GM12875 (cell line): ENCODE measurements at regions not wholly inside any gene's neighbourhood (a gene's known extent, or its start where the extent isn't known, plus 50 kb on each side); places are given as distances from the start of the nearest gene placed in this dataset.

Source experiments
- H3K4me3 ChIP-seq: one replicate; pipeline ENCODE4 v1.5.1; 2011; ENCODE audit warnings: low read depth, low read length, control low read depth
- CTCF ChIP-seq: IDR thresholded peaks from 2 replicates; pipeline ENCODE4 v1.5.1; 2011; ENCODE audit warnings: low read depth, mild to moderate bottlenecking, control low read depth, inconsistent platforms, low read length, moderate library complexity, borderline replicate concordance; ENCODE audit not compliant: insufficient read depth

GRCh38 chr14:65210822-65211182 lies 108.5 kb upstream of the MAX start:
- H3K4me3 ChIP-seq, result no peak overlapping the region
- no peak for TF ChIP-seq CTCF

- no peak overlapping the region for H3K4me3 ChIP-seq
- no peak for TF ChIP-seq CTCF
Measured at GRCh38 chr14:65211341-65211987, 109.1 kb upstream of the MAX start.

DNA sequence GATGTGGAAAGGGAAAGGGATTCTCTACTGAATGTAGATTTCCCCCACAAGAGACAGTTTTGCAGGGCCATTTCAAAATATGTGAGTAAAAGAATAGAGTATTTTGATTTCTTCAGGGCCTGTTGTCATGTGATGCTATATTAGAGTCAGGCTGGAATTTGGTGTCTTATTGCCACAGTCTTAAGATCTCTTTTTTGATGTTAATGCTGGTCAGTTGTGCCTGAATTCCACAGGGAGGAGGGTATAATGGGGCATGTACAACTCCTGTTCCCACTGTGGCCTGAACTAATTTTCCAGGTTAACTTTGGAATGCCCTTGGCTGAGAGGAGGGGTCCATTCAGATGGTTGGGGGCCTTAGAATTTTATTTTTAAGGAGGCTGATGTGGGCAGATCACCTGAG lies 111.0 kb upstream of the MAX start:
- TF ChIP-seq CTCF, result no peak
- no peak overlapping the region for H3K4me3 ChIP-seq

- no peak for TF ChIP-seq CTCF
- no peak overlapping the region for H3K4me3 ChIP-seq
Measured at GRCh38 chr14:65214741-65215140, 112.4 kb upstream of the MAX start.

GRCh38 chr14:65219353-65219752 lies 117.0 kb upstream of the MAX start:
- no peak overlapping the region for H3K4me3 ChIP-seq
- TF ChIP-seq CTCF, result no peak

DNA sequence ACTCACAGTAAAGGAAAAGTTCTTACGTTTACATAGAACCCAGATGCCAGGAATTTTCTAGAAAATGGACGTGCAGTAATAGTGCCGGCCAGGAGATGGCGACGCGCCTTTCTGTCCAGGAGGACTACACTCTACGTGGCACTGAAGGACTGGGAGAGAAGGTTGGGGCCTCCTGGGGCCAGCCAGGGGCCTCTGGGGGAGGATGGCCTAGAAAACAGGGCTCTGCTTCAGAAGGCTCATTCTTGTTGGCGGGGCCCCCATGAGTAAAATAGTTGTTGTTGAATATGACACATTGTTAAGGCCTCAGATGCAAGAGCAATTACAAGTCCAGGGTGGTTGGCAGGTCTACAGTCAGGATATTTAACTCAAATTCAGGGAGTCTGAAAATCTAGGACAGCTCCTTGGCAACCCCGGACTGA lies 120.1 kb upstream of the MAX start:
- H3K4me3 ChIP-seq, result no peak overlapping the region
- TF ChIP-seq CTCF, result peak; percentile 78

- H3K4me3 ChIP-seq, result no peak overlapping the region
- no peak for TF ChIP-seq CTCF
Measured at GRCh38 chr14:65223636-65224035, 121.3 kb upstream of the MAX start.
